GM12865 (cell line): ENCODE measurements at regions not wholly inside any gene's neighbourhood (a gene's known extent, or its start where the extent isn't known, plus 50 kb on each side); places are given as distances from the start of the nearest gene placed in this dataset.
"Not testable (repeated sequence)": the region's sequence is repeated elsewhere in the genome, so short reads cannot be mapped to it uniquely, and the experiment has no call there.

ENCODE experiments used
- DNase-seq: peaks from one replicate; pipeline ENCODE4 v3.0.0; 2010; ENCODE audit warnings: low read depth
- H3K4me3 ChIP-seq: 2 replicates; pipeline ENCODE4 v1.5.1; 2011; ENCODE audit warnings: mild to moderate bottlenecking, low read depth, low read length, control low read depth
- TF ChIP-seq, protein P1 (sequence below): IDR thresholded peaks from 2 replicates; pipeline ENCODE4 v1.5.1; 2011; ENCODE audit warnings: low read length, control low read depth, low read depth, inconsistent platforms; ENCODE audit not compliant: insufficient read depth; ENCODE audit errors: missing control alignments

DNA sequence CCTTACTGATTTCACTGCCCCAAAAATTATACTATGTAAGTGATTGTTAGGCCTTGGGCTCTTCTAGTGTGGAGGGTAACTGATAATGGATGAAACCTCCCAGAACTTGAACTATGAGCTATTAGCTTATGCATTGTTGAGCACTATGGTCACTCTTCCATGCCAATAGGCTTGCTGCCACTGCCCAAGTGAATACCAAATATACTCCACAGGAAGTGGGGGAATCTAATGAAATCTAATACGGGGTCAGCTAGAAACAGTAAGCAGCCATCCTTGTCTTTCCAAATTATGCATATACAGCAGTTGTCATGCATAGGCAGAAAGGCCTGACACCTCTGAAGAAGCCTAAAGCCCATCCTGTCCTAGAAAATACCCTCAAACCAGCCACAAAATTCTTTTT is 198.7 kb upstream of the PTBP2 start:
- no peak for DNase-seq
- TF ChIP-seq, protein P1, sequence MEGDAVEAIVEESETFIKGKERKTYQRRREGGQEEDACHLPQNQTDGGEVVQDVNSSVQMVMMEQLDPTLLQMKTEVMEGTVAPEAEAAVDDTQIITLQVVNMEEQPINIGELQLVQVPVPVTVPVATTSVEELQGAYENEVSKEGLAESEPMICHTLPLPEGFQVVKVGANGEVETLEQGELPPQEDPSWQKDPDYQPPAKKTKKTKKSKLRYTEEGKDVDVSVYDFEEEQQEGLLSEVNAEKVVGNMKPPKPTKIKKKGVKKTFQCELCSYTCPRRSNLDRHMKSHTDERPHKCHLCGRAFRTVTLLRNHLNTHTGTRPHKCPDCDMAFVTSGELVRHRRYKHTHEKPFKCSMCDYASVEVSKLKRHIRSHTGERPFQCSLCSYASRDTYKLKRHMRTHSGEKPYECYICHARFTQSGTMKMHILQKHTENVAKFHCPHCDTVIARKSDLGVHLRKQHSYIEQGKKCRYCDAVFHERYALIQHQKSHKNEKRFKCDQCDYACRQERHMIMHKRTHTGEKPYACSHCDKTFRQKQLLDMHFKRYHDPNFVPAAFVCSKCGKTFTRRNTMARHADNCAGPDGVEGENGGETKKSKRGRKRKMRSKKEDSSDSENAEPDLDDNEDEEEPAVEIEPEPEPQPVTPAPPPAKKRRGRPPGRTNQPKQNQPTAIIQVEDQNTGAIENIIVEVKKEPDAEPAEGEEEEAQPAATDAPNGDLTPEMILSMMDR = no peak
- H3K4me3 ChIP-seq = no peak overlapping the region

DNA sequence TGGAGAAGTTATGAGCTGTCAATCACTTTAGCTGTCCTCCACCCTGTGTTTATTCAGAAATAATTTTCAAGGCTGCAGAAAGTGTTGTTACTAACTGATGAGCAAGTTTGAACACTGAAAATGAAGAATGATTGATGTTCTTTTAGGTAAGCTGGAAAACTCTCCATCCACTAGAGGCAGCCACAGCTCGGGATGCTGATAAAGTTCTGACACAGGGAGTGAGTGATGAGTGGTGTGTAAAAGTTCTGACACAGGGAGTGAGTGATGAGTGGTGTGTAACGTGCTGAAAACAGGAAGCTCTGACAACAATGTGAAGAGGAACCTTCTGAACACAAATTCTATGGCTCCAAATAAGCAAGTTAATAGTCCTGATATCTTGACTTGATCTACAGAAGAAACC is 197.5 kb upstream of the PTBP2 start:
- TF ChIP-seq, protein P1 = no peak
- no peak for DNase-seq
- no peak overlapping the region for H3K4me3 ChIP-seq

DNA sequence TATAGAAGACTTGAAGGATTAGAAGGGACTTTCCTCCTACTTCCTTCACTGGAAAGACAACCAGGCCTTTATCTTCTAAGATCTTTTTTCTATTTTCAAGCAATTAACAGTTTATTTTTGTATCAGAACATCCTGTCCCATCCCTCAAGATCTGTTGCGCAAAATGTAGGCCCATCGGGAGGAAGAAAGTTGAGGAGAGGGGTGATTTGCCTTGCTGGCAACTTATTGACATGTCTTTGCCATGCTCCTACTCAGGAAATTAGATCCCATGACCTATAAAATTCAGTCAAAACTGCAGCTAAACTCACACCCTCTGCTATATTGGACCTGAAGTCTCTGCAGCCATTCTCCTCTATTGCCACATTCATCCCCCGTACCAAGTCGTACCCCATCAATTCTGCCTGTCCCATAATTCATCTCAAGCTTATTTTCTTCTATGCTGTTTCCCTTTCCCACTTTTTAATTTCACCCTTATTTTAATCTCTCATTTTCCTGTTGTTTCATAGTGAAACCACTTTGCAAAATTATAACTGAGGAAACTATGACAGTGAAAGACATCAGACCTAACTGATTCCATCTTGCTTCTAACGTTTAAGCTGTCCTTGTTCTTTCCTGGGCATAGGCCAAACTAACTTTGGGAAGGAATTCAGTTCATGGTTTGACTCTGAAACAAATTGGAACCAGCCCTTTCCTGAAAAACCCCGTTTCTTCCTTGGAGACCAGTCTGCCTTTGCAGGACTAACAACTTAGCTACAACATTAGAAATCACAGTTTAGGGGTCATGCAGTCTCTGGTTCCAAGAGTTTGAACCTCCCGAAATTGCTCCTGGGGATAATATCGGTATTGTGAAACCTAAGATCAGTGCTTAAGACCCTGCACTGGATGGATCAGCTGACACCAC is 195.7 kb upstream of the PTBP2 start:
- no peak for DNase-seq
- no peak overlapping the region for H3K4me3 ChIP-seq
- TF ChIP-seq, protein P1 = no peak

DNA sequence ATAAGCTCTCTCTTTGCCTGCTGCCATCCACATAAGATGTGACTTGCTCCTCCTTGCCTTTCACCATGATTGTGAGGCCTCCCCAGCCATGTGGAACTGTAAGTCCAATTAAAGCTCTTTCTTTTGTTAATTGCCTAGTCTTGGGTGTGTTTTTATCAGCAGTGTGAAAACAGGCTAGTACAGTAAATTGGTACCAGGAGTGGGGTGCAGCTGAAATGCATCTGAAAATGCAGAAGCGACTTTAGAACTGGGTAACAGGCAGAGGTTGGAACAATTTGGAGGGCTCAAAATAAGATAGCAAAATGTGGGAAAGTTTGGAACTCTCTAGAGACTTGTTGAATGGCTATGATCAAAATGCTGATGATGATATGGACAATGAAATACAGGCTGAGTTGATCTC is 192.9 kb upstream of the PTBP2 start:
- DNase-seq, H3K4me3 ChIP-seq: not testable (repeated sequence)

DNA sequence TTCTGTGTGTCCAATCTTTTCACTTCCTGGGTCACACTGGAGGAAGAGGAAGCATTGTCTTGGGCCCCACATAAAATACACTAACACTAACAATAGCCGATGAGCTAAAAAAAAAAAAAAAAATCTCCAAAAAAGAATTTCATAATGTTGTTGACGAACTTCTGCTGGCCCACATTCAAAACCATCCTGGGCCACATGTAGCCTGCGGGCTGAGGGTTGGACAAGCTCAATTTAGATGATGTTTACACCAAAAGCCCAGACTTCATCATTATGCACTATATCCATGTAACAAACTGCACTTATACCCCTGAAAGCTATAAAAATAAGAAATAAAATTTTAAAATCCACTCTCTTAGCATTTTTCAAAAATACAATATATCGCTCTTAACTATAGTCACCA is 187.8 kb upstream of the PTBP2 start:
- TF ChIP-seq, protein P1 = no peak
- H3K4me3 ChIP-seq = no peak overlapping the region
- no peak for DNase-seq

DNA sequence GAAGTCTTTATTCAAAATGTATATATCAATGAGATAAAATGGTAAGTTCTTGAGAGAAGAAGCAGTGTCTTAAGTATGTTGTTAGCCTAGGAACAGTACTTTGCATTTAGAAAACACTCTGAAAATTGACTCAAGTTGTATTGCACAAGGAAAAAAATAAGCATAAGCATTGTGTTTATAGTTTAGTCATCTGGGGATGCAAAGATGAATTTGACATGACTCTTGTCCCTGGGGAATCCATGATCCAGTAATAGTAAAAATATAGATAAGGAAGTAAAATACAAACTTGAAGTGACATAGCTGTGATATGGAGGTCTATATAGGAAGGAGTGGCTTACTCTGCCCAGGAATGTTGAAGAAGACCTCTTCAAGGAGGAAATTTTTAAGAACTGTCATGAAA is 185.0 kb upstream of the PTBP2 start:
- no peak overlapping the region for H3K4me3 ChIP-seq
- no peak for DNase-seq
- TF ChIP-seq, protein P1 = no peak

DNA sequence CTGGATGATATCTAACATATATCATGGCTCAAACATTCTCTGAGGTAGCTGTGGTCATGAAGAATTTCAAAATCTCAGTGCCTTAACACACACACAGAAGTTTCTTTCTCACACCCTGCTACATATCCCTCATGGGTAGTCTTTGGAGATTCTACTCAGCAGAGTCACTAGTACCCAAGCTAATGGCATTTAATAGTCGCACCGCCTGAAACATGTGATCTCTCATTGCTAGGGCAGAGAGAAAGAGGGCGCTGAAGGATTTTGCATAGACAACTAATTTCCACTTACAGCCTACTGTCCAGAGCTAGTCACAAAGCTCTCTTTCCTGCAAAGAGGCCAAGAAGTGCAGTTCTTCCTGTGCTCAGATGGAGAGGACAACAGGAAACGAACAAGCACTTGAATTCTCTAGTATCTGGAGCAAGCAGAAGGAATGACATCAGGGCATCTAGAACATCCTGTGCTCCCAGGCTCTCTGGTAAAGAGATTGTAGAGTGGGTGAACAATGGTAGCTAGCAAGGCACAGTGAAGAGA is 183.4 kb upstream of the PTBP2 start:
- DNase-seq = no peak

More for the DNA sequence above, 183.4 kb upstream of the PTBP2 start:
- H3K4me3 ChIP-seq = no peak overlapping the region
- TF ChIP-seq, protein P1 = no peak
